Upper lobe of left lung (tissue), 4 donors: ENCODE measurements at regions not wholly inside any gene's neighbourhood (a gene's known extent, or its start where the extent isn't known, plus 50 kb on each side); places are given as distances from the start of the nearest gene placed in this dataset.

Source experiments
- POLR2A ChIP-seq, 4 donors: fragments of 450-650 bp; IDR thresholded peaks; one replicate each; pipeline ENCODE4 v1.5.1; 2016 to 2017; ENCODE audit warnings: antibody characterized with exemption in 4 of 4, mild to moderate bottlenecking in 2 of 4
- POLR2AphosphoS5 ChIP-seq, 2 donors: sonication (generic); formaldehyde crosslinking; IDR thresholded peaks; one replicate each; pipeline ENCODE4 v1.5.1; 2017; ENCODE audit warnings: antibody characterized with exemption in 2 of 2
- TF ChIP-seq, protein P1 (sequence below), 6 experiments: fragments of 450-650 bp in 4 of 6; fragments of 200-600 bp in 2 of 6; sonication (generic) in 2 of 6; IDR thresholded peaks; one replicate each; pipeline ENCODE4 v1.5.1; 2016 to 2019; ENCODE audit warnings: antibody characterized with exemption in 6 of 6

DNA sequence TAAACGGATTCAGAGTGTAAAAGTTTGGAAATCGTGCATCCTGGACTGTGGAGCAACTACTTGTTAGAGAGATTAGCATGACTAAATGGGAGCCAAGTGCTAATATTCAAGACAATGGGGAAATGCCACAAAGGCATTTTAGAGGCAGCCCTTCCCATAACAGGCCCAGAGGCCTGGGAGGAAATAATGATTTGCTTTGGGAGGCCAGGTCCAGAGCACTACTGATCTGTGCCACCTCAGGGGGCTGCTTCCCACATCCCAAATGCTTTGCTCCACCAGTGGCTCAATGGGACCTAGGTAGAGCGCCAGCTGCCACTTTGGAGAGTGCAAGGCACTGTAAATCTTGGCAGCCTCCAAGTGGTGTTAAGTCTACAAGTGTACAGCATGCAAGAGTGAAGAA, 91.9 kb upstream of the HSF2 start:
- no peak for TF ChIP-seq POLR2AphosphoS5 (IDR thresholded peaks at IDR 0.05)
- TF ChIP-seq, protein P1, sequence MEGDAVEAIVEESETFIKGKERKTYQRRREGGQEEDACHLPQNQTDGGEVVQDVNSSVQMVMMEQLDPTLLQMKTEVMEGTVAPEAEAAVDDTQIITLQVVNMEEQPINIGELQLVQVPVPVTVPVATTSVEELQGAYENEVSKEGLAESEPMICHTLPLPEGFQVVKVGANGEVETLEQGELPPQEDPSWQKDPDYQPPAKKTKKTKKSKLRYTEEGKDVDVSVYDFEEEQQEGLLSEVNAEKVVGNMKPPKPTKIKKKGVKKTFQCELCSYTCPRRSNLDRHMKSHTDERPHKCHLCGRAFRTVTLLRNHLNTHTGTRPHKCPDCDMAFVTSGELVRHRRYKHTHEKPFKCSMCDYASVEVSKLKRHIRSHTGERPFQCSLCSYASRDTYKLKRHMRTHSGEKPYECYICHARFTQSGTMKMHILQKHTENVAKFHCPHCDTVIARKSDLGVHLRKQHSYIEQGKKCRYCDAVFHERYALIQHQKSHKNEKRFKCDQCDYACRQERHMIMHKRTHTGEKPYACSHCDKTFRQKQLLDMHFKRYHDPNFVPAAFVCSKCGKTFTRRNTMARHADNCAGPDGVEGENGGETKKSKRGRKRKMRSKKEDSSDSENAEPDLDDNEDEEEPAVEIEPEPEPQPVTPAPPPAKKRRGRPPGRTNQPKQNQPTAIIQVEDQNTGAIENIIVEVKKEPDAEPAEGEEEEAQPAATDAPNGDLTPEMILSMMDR (IDR thresholded peaks at IDR 0.05), result no peak
- no peak for TF ChIP-seq POLR2A (IDR thresholded peaks at IDR 0.05)
